Skeletal muscle satellite cell (primary cell): ENCODE measurements at regions not wholly inside any gene's neighbourhood (a gene's known extent, or its start where the extent isn't known, plus 50 kb on each side); places are given as distances from the start of the nearest gene placed in this dataset.

Experiments
- H3K27me3 ChIP-seq: 2 replicates; pipeline ENCODE4 v1.7.0; 2013; ENCODE audit warnings: low read length; ENCODE audit not compliant: control insufficient read depth, insufficient read depth
- H3K36me3 ChIP-seq: 2 replicates; pipeline ENCODE4 v1.7.0; 2013; ENCODE audit warnings: mild to moderate bottlenecking, control low read depth, low read length; ENCODE audit not compliant: insufficient read depth
- H3K4me1 ChIP-seq: 2 replicates; pipeline ENCODE4 v1.7.0; 2013; ENCODE audit warnings: low read length; ENCODE audit not compliant: control insufficient read depth, insufficient read depth
- H3K4me2 ChIP-seq: 2 replicates; pipeline ENCODE4 v1.7.0; 2013; ENCODE audit warnings: mild to moderate bottlenecking, low read length
- H3K4me3 ChIP-seq: 2 replicates; pipeline ENCODE4 v1.7.0; 2013; ENCODE audit warnings: low read length
- H3K9ac ChIP-seq: 2 replicates; pipeline ENCODE4 v1.7.0; 2013; ENCODE audit warnings: mild to moderate bottlenecking, low read depth, low read length, moderate library complexity
- H3K9me3 ChIP-seq: replicated peaks from 2 replicates; pipeline ENCODE4 v1.7.0; 2013; ENCODE audit warnings: mild to moderate bottlenecking, control low read depth, low read length

DNA sequence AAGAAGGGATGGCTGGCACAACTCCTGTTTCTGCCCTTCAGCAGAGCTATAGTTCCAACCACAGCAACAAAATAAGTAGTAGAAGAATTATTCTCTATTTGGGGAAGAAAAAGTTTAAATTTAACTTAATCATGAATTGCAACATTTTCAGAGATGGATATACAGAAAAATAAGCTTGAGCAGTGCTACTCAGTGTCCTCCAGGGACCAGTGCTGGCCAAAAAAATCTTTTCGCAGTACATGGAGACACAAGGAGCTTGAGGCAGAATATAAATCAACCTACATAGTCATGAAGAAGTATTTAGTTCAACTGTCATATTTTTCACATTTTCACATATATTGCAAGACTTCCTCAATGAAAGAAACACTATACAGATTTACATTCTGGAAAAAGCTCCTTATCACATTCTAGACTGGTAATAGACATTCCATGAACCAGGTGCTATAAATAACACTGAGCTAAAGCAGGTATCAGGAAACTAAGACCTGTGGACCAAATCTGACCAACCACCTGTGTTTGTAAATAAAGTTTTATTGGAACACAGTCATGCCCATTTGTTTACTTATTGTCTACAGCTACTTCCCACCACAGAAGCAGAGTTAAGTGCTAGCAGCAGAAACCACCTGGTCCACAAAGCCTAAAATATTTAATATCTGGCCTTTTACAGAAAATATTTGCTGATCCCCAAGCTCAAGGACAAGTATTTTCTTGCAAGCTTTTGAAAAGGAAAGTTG is 101.9 kb downstream of the RGS21 start:
- no peaks in the 10 kb centered on the region for H3K9me3 ChIP-seq
- H3K4me1 ChIP-seq: no peaks in the 10 kb centered on the region
- no peak overlapping the region for H3K9ac ChIP-seq
- H3K4me2 ChIP-seq: no peak overlapping the region
- H3K4me3 ChIP-seq: no peak overlapping the region
- H3K27me3 ChIP-seq: no peaks in the 10 kb centered on the region
- no peaks in the 10 kb centered on the region for H3K36me3 ChIP-seq

GRCh38 chr1:192430644-192431043 is 113.9 kb downstream of the RGS21 start:
- H3K4me3 ChIP-seq: no peak overlapping the region
- no peaks in the 10 kb centered on the region for H3K9me3 ChIP-seq
- H3K4me1 ChIP-seq: no peaks in the 10 kb centered on the region
- no peak overlapping the region for H3K9ac ChIP-seq
- H3K27me3 ChIP-seq: no peaks in the 10 kb centered on the region
- H3K36me3 ChIP-seq: no peaks in the 10 kb centered on the region
- no peak overlapping the region for H3K4me2 ChIP-seq

DNA sequence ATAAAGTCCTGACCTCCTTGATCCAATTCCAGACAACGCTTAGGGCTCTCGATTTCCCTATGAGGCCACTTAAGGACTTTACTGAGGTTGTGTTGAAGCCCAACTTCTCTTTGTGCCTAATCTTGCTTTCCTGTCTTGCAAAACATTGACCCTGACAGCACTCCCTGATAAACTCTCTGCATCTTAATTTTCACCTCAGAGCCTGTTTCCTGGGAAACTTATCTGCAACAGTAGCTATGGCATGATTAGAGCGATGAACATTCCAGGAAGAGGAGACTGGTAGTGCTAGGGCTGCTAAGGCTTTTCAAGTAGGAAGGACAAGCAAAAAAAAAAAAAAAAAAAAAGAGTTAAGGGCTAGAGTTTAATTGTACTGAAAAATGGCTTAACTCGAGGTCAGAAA is 118.9 kb downstream of the RGS21 start:
- Histone ChIP-seq H3K36me3 (no peaks in the 10 kb centered on the region), H3K9me3 (no peaks in the 10 kb centered on the region), H3K4me2 (no peak overlapping the region), H3K27me3 (no peaks in the 10 kb centered on the region), H3K4me3 (no peak overlapping the region), H3K9ac (no peak overlapping the region), H3K4me1 (peaks cover 16% of the 10 kb centered on the region)

GRCh38 chr1:192436441-192437078 is 119.8 kb downstream of the RGS21 start:
- Histone ChIP-seq H3K4me2 (no peak overlapping the region), H3K4me1 (peaks cover 16% of the 10 kb centered on the region), H3K36me3 (no peaks in the 10 kb centered on the region), H3K4me3 (no peak overlapping the region), H3K27me3 (no peaks in the 10 kb centered on the region), H3K9me3 (no peaks in the 10 kb centered on the region), H3K9ac (no peak overlapping the region)

DNA sequence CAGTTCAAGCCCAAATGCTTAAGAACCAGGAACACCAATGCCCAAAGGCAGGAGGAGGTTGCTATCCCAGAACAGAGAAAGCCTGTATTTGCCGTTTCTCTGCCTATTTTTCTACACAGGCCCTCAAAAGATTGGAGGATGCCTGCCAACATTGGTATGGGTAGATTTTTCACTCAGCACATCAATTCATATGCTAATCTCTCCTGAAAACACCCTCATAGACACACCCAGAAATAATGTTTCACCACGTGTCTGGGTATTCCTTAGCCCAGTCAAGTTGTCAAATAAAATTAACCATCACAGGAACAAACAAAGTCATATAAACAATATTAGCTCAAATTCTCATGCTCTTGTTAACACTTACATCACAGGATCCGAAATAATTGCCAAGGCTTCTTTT is 121.9 kb downstream of the RGS21 start:
- no peak overlapping the region for H3K4me2 ChIP-seq
- no peaks in the 10 kb centered on the region for H3K27me3 ChIP-seq
- H3K9ac ChIP-seq: no peak overlapping the region
- H3K4me1 ChIP-seq: peaks cover 29% of the 10 kb centered on the region
- H3K4me3 ChIP-seq: no peak overlapping the region
- no peaks in the 10 kb centered on the region for H3K36me3 ChIP-seq
- H3K9me3 ChIP-seq: no peaks in the 10 kb centered on the region

- Histone ChIP-seq H3K4me1 (peaks cover 34% of the 10 kb centered on the region), H3K9me3 (no peaks in the 10 kb centered on the region), H3K4me3 (no peak overlapping the region), H3K36me3 (no peaks in the 10 kb centered on the region), H3K27me3 (no peaks in the 10 kb centered on the region), H3K4me2 (peak overlapping the region; percentile 34), H3K9ac (no peak overlapping the region)
Observed at GRCh38 chr1:192439373-192440025, 122.7 kb downstream of the RGS21 start.

DNA sequence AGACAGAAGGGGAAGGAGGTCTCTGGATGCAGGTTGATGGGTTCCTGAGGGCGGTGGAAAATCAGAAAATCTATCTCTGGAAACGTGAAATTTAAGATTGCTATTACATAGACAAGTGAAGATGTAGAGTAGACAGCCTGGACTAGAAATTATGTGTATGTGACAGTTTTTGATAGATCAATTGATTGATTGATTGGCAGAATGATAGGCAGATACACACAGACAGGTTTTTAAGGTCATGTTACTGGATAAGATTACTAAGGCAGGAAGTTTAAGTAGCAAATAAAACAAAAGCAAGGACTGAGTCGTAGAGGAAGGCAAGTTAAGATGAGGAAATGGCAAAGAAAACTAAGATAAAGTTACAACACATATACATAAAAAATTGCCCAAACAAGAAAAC is 124.7 kb downstream of the RGS21 start:
- Histone ChIP-seq H3K9me3 (no peaks in the 10 kb centered on the region), H3K4me3 (no peak overlapping the region), H3K9ac (no peak overlapping the region), H3K4me1 (peaks cover 34% of the 10 kb centered on the region), H3K4me2 (no peak overlapping the region), H3K36me3 (no peaks in the 10 kb centered on the region), H3K27me3 (no peaks in the 10 kb centered on the region)

DNA sequence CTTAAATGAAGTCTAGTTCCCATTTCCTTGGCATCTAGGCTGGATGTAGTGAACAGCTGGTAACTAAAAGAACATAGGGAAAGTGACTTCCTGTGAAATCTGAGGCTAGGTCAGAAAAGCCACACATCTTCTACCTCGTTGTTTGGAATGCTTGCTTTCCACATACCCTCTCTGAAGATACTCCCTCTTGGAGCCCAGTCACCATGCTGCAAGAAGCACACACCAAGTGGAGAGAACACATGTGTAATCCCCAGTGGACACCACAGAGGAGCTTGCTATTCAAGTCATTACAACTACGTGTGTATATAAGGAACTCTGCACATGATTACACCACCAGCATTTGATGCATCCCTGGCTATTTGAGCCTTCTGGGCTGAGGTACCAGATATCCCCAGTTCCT is 125.9 kb downstream of the RGS21 start:
- Histone ChIP-seq H3K36me3 (no peaks in the 10 kb centered on the region), H3K4me1 (peaks cover 34% of the 10 kb centered on the region), H3K9ac (no peak overlapping the region), H3K4me2 (no peak overlapping the region), H3K27me3 (no peaks in the 10 kb centered on the region), H3K9me3 (no peaks in the 10 kb centered on the region), H3K4me3 (no peak overlapping the region)

DNA sequence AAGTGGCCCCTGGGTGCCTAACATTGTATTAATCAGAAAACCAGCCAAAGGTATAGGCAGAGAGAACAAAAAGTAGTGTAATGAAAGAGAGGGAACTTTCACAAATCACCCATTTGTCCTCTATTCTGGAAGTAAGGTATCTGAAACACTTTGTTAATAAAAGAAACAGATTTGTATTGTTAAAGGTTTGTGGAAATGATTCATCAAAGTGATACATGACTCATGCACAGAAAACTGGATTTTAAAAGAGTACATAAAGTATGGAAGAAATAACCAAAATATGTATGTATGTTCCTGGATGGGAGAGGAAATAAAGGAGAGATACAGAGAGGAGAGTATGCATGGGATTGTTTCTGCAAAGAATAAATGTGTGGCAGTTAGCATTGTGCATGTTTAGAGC is 126.8 kb downstream of the RGS21 start:
- Histone ChIP-seq H3K4me3 (no peak overlapping the region), H3K27me3 (no peaks in the 10 kb centered on the region), H3K36me3 (no peaks in the 10 kb centered on the region), H3K9ac (no peak overlapping the region), H3K9me3 (no peaks in the 10 kb centered on the region), H3K4me2 (peak overlapping the region; percentile 54), H3K4me1 (peaks cover 35% of the 10 kb centered on the region)

DNA sequence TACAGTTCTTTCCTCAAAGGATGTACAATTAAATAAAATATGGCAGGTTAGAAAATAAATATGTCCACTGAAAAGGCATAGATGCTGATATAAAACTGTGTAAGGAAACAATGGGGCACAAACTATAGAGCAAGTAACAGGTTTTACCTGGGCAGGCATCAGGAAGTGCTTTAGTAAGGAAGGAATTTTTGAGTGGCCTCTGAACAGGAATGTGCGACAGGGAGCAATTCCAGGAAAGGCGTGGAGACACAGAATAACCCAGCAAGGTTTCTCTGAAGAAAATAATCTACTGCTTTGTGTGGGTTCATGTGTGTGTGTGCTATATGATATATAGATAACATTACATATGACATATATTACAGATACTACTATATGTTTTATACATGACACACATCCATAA is 128.4 kb downstream of the RGS21 start:
- Histone ChIP-seq H3K27me3 (no peaks in the 10 kb centered on the region), H3K9ac (no peak overlapping the region), H3K4me2 (no peak overlapping the region)

GRCh38 chr1:192445839-192446489 is 129.2 kb downstream of the RGS21 start:
- Histone ChIP-seq H3K36me3 (no peaks in the 10 kb centered on the region), H3K4me1 (peaks cover 22% of the 10 kb centered on the region), H3K4me2 (peak overlapping the region; percentile 44), H3K9ac (peak overlapping the region; percentile 22), H3K9me3 (no peaks in the 10 kb centered on the region), H3K27me3 (no peaks in the 10 kb centered on the region), H3K4me3 (no peak overlapping the region)

More for the DNA sequence above, 128.4 kb downstream of the RGS21 start:
- Histone ChIP-seq H3K4me1 (peaks cover 22% of the 10 kb centered on the region), H3K4me3 (no peak overlapping the region), H3K36me3 (no peaks in the 10 kb centered on the region), H3K9me3 (no peaks in the 10 kb centered on the region)
